ENCODE measurements at regions not wholly inside any gene's neighbourhood (a gene's known extent, or its start where the extent isn't known, plus 50 kb on each side); places are given as distances from the start of the nearest gene placed in this dataset.

DNA sequence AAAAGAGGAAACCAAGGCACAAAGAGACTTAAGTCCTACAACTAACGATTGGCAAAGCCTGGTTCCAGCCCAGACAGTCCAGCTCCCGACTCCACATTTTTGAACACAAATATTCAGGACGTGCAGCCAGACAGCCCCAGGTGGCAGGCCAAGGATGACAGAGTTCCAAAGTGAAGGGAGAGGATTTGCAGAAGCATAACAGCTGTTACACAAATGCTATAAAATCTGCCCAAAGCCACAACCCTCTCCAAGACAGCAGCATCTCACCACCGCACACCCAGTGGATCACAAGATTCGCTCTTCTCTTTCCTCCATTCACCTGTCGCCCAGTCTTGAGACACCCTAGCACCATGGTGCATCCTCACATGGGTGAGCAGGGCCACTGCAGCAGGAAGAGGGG lies 227.1 kb upstream of the ID2 start:
- no peak for DNase-seq (ENCODE audit: low spot score)

DNA sequence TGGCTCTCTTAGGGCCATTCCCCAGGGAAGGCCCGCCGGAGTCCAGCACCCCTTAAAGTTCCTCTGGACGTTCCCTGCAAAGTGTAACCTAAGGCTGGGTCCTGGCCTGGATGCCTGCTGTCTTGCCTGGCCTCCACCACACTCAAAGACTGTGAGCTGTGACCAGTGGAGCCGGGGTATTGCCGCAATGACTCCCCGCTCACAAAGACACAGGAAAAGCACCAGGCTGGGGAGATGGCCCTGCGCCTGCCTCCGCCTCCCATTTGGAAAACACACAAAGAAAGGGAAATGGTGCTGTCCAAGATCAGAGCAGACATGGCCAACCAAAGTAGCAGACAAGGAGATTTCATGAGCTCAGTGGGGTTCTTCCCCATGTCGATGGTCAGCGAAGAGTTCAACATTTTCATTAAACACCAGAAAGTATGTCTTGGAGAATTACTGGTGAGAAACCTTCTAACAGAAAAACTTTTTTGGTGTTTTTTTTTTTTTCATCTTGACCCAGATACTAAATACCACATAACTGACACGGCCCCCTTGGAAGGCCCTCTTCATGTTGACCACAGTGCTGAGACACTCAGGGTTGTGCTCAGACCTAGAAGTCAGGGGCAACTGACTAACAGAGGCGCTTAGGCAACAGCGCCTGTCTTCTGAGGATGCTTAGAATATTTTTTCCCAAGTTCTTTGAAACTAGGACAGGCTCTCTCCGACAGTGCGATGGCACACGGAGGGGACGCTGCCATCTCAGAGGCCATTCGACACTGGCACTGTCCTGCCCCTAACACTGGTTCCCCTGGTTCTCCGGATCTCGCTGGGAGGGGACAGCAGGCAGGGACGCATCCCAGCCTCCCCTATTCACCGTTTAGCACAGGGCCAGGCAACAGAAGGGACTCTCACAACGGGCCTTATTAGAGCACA lies 226.4 kb upstream of the ID2 start:
- DNase-seq (ENCODE audit: low spot score): no peak

DNA sequence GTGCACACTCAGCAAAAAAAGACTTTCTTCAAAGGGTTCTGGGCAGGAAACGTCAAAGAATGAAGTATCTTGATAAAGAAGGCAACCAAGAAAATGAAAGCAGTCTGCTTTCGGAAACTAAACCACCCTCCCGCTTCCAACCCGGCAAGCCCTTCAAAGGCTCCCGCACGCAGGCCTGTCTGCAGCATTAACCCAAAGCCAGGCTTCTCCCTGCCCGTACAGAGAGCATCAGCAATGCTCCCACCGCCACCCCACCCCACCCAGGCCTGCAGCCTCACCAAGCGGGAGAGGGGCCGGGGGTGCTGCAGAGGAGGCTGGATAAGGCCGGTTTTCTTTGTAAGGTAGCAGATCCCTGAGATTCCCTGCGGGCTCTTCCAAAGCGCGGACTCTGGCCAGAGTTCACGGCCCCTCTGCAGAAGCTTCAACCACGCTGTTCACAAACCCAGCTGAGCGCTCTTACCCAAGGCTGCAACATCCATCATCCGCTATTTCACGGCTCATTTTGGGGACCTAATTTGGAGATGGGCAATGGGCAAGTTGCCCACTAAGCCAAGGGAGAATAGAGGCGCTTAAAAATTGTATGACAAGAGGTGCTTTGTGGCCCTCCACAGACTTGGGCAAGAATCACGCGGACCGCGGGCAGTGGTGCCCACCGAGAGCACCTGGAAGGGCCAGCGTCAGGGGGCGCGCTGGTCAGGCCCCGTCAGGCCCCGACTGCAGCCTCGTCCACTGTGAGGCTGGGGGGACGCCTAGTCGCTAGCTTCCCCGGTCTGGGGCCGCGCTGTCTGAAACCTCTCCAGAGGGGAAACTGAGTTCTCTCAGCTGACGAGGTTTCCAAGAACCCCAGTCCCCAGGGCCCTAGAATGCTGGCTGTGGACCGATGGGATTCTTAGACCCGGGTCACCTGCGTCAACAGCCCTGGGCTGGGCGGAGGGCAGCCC lies 225.4 kb upstream of the ID2 start:
- no peak for DNase-seq (ENCODE audit: low spot score)

DNA sequence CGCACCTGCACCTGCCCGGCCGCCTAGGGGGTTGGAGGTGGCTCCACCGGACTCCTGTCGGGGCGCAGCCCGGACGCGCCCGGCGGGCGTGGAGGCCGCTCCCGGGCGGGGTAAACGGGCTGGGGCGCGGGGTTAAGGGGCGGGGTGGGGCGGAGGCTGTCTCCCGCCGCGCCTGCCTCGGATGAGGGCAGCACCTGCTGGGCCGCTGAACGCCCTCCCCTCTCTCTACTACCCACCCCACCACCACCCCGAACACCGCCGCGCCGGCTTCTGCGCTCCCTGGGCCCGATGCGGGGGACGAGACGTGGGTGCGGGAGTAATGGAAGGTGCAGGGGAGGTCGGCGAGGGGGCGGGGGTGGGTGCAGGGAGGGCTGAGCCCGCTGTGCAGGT lies 224.8 kb upstream of the ID2 start:
- no peak for DNase-seq (ENCODE audit: low spot score)

DNA sequence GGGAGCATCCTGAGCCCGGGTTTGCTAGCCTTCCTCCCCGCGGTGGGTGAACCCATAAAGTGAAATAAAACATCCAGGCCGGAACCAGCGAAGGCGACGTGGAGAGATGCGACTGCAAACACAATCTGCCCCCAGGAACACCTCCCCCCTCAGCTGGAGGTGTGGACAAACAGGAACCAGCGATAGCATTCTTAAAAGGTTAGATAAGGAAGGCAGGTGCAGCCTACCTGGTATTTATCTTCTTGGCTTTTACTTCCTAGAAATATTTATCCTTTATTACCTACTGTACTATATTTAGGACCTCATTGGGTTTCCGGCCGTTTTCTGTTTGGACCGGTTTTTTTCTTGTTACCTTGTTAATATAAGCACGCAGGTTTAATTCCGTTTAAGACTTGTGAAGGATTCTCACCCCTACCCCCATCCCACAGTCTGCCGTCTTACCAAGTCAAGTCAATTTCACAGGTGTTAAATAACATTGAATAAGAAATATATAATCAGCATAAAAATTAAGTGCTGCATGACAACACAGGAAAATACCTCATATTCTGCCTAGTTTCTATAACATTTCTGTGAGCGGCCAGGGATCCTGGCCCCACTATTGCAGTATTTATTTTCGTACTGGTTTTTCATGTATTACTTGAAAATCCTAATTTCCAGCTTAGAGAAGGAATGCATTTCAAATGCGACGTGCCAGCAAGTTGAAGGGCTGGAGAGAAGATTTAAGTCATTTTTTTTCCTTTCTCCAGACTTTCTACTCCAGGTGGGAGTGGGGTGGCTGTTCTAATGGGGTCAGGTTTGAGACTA lies 224.0 kb upstream of the ID2 start:
- DNase-seq (ENCODE audit: low spot score): peak; percentile 50

DNA sequence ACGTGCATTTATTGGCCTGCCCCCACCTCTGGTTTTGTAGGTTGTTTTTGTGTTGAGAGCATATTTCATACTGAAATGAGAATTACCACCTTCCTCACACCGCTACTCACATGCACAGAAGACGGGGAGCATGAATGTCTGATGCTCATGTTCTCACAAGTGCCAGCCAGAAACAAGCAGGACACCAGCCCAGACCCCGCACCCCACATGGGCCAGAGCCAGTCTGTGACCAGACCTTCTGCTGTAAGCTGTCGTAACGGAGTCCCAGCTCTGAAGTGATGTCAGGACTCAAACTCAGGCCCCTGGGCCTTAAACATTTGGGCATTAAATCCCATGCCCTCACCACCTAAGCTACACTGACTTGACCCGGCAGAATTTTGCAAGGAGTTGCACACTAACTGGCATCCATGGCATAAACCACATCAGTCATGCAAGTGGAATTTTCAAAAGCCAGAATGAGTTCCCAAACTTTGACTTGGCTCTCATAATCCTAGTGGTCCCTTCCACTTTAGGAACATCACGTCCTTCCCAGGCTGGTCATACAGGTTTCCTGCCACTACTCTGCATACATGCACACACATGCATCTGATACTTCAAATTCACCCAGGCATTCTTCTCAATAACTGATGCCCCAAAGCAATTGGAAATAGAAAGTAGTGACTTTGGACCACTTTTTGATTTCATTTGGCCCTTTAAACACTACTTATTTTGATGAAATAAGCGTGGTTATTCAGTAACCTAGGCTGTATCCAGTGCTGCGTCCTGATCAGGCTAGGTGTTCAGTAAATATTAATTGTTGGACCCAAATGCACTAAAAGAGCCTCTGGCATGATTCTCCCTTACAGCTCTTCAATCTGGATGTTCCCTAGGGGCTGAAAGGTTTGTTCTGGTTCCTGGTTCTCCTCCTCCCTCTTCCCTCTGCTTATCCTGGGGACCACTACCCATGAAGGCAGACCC lies 223.1 kb upstream of the ID2 start:
- DNase-seq (ENCODE audit: low spot score): no peak

DNA sequence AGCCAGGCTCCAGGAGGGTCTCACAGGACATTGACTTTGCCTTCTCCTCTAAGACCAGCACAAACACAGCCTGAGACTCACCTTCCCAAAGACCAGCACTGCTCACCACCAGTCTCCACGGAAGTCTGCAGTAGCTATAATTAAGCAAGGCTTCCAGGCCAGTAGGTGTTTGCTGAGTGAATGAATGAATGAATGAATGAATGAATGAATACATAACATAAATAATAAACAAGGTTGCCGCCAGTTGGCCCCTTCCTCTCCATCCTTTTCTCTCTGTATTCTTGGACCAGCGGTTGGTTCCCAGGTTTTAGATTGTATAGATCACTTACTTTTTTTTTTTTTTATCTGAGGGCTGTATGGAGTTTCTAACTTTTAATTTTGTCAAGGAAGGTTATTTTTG lies 222.4 kb upstream of the ID2 start:
- DNase-seq (ENCODE audit: low spot score): no peak

DNA sequence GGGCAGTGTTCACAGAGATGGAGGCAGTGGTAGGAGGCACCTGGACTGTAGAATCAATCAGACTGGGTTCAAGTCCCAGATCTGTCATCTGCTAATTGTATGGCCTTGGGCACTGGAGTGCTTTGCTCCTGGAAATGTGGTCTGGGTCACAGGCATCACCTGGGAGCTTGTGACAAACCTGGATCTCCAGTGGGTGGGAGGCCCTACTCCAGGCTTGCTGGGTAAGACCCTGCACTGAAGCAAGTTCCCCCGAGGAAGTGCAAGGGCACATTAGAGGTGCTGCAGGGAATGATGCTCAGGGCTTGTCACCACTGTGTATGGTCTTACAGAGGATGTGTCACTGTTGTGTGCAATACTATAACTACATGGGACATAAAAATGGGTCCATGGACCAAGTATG lies 220.5 kb upstream of the ID2 start:
- no peak for DNase-seq (ENCODE audit: low spot score)

DNA sequence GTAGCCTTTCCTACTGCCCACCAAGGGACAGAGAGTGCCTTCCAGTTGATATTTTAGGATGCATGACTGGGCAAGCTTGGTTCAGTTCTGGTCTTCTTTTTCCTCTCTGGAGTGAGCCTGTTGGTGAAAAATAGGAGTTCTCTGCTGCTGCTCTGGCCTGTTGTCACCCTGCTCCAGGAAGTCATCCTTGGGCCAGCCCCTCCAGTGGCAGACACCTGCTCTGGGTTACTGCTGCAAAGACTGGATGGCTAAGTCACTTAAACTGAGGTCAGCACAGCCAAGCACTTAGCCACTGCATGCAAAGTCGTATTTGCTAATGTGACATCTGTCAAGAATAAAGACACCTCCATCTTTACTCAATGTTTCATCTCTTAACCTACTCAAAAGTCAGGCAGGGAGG lies 219.6 kb upstream of the ID2 start:
- DNase-seq (ENCODE audit: low spot score): no peak

DNA sequence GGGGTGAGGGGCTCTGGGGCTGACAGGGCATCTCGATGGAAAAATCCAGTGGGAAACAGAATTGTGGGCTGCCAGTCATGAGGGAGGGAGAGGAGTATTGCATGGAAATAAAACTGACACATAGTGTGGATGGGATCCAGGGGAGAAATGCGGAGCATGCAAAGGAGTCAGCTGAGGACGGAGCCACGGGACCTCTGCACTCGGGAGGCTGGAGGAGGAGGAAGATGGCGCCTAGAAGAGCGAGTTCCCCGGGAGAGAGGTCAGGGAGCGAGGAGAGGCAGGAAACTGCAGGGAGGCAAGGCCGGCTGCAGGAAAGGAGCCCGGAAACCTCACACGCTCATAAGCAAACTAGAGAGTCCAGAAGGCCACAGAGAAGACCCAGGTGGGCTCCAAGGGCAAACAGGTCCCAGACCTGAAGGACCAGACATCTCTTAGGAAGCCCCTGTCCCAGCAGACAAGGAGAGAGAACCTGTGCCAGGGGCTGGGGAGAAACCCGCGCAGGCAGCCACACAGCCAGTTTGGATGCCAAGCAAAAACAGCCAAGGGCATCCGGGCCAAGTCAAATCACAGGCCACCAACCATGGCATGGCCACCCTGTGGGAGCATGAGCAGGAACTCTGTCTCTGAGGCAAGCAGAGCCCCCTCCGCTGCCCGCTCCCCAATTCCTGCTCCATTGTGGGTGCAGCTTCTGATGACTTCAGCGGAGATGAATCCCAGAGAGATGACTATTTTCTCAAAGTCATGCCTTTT lies 218.8 kb upstream of the ID2 start:
- no peak for DNase-seq (ENCODE audit: low spot score)

DNA sequence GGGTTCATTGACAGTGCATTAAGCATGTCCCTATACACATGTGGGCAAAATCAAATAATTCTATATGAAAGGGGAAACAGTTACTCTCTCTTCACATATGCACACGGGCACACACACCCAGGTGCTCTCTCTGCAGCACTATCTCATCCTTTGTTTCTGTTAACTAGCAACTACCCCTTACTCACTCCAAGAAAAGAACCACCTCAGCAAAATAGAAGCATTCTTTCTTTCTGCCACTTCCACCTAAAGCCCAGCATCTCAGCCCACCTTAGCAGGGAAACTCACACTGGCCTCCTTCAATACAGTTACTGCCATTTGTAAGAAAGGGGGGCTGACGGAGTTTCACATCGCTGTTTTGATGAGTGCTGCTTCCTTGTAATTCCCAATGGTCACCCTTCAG lies 216.3 kb upstream of the ID2 start:
- no peak for DNase-seq (ENCODE audit: low spot score)

DNA sequence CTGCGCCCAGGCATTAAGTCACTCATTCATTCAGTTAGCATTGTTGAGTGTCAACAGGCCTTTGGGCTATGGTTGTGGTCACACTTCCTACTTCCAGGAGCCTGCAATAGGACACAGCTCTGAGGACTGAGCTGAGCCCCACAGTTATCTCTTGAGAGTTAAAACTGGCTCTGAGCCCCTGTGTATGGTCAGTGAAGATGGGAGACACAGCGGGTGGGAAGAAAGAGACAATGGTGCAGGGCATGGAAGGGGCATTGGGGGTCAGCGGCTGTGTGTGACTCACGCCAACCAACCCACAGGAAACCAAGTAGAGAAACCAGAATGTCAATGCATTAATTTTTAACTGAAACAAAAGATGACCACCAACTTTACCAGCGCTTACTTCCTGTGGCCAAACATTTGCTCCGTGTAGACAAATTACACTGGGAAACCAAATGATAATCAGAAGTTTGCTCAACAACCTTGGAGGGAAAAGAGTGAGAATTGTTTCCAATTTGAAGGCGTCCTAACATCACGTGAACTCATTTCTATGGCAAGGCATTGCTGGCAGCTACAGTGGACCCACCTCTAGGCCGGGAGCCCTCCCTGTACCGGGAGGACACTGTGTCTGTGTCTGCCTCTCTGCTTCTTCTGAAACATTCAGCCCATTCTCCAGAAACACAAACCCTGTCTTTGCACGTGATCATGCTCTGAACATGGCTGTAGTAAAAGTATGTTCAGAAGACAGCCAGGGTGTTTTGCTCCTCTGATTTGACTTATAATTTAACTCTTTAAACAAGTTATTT lies 212.0 kb upstream of the ID2 start:
- no peak for DNase-seq (ENCODE audit: low spot score)

DNA sequence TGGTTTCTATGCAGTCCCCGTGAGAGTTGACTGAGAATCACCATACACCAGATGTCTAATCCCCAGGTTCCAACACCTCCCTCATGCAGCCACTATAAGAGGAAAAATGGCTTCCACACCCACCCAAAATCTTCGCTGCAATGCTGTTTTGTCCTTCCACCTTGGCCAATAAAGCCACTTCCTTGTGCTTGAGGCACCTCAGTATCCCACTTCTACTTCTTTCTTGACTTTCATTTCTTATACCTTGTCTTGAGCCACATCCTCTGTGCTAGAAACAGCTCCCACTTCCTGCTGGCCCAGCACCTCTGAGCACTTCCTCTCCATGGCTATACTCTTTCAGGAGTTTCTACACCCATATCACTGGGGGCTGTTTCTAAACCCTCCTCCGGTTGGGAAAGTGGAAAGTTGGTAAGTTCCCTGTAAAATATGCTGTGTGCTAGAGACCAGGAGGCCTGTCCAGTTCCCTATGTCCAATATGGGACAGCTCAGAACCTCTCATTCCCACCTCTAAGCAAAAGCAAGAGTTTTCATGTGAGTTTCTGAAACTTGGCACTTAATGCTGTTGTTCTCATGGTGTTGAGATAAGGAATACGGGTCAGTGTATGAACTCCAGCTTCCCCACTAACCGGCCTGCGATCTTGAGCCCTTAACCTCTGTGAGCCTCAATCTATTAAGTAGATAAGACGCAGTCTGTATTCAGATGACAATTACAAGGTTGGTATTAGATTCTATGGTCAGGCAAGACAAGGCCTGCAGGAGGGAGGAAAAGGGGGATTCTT lies 209.1 kb upstream of the ID2 start:
- no peak for DNase-seq (ENCODE audit: low spot score)

DNA sequence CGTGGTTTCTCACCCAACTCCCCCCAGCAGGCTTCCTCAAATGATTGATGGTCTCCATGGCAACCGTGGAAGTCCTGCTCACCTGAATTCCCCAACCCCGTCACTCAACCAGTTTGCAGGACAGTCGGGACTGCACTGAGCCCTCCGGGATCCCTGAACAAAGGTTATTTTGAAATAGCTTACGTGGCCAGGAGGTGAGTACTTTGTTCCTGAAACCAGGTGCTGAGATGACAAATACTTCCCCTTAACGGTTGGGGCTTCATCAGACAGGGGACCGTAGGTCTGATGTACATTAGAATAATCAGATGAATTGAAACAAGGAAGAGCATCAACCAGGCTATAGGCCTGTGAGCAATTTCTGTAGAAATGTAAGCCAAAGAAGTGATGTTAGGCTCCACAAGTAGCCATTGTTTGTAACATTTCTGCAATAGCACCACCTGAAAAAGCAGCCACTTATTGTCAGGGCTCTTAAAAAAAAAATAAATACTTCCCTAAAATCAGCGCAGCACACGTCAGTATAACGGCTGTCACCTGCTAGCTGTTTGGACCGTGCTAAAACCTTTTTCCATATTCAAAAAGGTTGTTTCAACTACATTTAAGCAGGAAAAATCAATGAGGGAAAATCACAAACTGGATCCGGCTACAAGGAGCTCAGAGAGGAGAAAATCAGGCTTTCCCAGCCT lies 206.4 kb upstream of the ID2 start:
- no peak for DNase-seq (ENCODE audit: low spot score)

DNA sequence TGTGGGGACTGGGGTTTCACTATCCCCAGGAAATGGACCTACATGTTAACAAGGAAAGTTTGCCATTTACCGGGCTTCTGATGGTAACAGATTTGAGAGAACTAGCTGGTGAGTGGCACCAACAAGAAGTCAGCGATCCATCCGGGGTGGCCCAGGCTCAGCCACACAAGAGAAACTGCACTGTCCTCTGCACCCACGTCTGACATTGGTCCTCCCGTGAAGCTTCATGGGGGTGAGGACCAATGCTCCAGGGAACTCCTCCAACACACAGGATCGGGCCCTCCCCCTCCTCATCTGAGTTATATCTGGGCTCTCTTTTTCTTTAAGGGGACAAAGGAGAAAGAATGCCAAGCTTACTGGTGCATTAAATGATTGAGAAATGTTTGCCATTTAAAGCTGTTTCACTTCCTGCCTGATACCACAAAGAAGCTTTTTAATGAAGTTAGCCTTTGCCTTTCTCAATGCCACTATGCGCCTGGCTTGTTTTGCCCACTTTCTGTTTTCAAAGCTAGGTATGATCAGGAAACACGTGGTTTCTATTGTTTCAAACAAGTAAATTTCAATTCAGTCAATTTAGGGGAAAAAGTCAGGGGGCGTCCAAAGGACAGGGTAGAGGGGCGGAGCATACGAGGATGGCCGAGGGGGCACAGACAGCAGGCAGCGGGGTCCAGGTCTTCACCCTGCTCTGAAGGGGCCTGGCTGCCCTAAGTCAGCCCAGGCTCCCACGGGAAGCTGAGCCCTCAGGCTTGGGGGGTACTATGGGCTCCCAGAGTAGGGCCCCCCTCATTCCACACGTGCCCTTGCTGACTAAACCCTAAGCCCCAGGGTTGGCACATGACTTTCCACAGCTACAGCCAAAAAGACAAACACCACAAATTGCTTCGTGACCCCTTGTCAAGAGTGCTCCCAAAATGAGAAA lies 204.0 kb upstream of the ID2 start:
- no peak for DNase-seq (ENCODE audit: low spot score)

DNA sequence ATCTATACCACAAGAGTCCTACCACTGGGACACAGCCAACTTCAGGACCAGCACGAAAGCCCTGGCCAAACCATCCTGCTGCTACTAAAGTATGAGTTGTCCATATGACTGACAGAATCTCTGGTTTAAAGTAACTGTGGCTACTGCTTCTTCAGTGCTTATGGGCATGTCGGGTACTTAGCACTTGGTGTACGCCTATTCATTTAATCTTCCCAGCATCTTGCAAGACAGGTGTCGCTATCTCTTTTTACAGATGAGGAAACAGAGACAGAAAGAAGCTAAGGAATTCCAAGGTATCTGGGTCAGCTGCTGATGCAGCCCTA lies 203.4 kb upstream of the ID2 start:
- no peak for DNase-seq (ENCODE audit: low spot score)

DNA sequence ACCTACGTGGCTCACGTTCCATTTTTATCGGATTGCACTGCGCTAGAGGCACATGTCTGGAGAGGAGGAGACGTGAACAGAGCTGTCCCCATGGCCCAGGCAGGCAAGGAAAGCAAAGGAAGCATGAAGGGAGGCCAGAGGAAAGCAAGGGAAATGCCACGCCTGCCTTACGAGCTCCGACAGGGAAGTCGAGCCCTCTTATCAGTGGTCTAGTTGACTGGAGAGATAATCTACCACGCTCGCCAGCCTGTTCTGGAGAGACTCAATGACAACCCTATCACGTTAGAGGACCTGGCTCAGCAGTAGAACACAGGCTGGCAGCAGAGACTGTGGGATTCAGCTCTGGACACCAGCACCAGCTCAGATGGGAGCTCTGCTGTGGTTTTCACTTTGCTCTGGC lies 202.6 kb upstream of the ID2 start:
- DNase-seq (ENCODE audit: low spot score): no peak

Measured in HuH-7.5 (cell line).